ENCODE measurements at regions not wholly inside any gene's neighbourhood (a gene's known extent, or its start where the extent isn't known, plus 50 kb on each side); places are given as distances from the start of the nearest gene placed in this dataset.

GRCh38 chr2:16053437-16054257, 113.3 kb downstream of the MYCN start:
- no peak for TF ChIP-seq CTCF (IDR thresholded peaks at IDR 0.05)
- TF ChIP-seq POLR2AphosphoS5 (IDR thresholded peaks at IDR 0.05) = no peak
- TF ChIP-seq POLR2A (IDR thresholded peaks at IDR 0.05) = no peak
